GM21381 (cell line): ENCODE measurements at regions not wholly inside any gene's neighbourhood (a gene's known extent, or its start where the extent isn't known, plus 50 kb on each side); places are given as distances from the start of the nearest gene placed in this dataset.

Experiments
- ATAC-seq: cut with Tn5 transposase; IDR thresholded peaks from one replicate; pipeline ENCODE4 v1.9.1; 2021; ENCODE audit warnings: mild to moderate bottlenecking, moderate library complexity; ENCODE audit not compliant: unreplicated experiment

GRCh38 chr2:120968307-120969015 lies 232.8 kb downstream of the GLI2 start:
- ATAC-seq = no peak

DNA sequence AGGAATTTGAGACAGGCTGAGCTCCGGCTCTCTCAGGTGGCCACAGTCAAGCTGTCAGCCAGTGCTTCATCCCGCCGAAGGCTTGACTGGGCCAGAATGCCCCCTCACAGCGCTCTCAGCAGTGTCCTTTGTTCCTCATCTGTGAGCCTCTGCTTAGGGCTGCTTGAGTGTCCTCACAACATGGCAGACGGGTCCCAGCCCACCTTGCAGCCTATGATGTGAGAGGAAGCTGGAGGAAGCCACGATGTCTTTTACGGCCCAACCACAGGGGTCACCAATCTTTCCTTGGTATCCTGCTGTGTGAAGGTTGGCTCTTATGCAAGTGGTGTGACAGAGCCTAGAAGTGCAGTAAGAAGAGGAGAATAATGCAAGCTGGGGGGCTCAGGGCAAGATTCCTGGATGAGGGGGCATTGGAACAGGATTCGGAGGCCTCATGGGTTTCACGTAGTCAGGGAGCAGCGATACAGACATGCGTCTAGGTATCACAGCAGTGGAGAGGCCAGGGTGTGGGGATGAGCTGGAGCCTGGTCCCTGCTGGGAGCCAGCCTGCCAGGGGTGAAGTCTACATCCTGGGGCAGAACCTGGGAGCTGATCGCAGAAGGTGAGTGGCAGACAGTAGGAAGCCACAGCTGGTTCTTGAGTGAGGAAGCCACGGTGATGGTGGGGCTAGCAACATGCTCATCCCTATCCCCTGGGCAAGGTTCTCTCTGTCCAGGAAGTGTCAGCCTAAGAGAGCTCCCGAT lies 234.1 kb downstream of the GLI2 start:
- no peak for ATAC-seq

DNA sequence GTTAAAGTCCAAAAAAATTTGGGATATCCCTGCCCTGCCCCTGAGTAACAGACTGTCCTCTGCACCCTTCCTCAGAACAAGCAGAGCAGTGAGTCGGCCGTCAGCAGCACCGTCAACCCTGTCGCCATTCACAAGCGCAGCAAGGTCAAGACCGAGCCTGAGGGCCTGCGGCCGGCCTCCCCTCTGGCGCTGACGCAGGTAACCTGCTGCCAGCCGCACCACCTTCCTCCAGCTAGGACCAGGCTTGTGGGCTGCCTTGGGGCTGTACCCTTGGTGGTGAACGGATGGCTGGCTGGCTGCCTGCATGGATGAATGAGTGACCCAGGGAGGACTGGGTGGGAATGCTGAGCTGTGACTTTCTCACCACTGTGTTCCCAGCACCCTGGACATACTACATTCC lies 236.2 kb downstream of the GLI2 start:
- no peak for ATAC-seq

- no peak for ATAC-seq
Measured at GRCh38 chr2:120972286-120972685, 236.6 kb downstream of the GLI2 start.

DNA sequence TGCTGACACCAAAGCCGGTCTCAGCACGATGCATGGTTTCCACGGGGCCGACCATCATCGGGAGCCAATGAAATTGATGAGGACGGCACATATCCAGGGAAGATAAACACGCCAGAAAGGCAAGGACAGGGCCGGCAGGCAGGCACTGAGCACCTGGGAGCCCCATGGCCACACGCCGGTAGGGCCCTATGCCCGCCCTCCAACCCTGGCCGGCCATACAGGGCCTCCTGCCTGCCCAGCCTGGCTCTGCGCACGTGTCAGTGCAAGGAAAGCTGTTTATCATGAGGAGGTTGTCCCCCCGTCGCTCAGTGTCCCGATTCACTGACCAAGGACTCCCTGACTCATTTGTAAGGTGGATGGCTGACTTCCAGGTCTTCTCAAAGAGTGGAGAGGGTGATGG lies 237.5 kb downstream of the GLI2 start:
- no peak for ATAC-seq

- ATAC-seq = no peak
Measured at GRCh38 chr2:120974950-120975349, 239.3 kb downstream of the GLI2 start.

- no peak for ATAC-seq
Measured at GRCh38 chr2:120976501-120977307, 241.0 kb downstream of the GLI2 start.

DNA sequence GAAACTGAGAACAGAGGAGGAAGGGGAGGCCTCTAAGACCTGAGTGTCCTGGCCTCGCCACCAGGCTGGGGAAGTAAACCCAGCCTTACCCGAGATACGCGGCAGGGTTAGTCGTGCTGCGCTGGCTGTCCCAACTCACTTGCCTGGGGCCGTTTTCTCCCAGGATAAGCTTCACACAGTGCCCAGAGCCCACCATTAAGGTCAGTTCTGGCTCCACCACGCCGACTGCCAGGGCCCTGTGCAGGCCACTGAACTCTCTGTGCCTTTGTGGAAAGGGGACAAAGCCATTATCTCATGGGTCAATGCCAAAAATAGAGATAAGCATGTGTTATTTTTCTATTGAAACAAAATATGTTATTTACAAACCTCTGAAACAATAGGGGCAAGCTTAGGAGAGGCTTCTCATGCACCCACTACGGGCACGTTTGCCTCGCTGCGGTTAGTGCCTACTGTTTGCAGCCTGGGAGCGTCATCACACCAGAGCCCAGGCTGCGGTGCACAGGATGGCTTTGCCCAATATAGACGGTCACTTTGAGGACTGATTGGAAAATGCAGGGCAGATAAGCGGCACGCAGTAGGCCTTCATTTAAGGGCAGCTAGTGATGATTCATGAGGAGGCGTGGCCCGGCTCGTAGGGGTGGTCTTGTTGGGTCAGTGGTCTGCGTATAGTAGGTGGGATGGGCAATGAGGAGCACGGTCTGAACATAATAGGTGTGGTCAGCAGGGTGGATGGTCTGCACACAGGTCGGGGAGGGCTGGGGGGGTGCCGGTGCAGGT lies 242.1 kb downstream of the GLI2 start:
- no peak for ATAC-seq

DNA sequence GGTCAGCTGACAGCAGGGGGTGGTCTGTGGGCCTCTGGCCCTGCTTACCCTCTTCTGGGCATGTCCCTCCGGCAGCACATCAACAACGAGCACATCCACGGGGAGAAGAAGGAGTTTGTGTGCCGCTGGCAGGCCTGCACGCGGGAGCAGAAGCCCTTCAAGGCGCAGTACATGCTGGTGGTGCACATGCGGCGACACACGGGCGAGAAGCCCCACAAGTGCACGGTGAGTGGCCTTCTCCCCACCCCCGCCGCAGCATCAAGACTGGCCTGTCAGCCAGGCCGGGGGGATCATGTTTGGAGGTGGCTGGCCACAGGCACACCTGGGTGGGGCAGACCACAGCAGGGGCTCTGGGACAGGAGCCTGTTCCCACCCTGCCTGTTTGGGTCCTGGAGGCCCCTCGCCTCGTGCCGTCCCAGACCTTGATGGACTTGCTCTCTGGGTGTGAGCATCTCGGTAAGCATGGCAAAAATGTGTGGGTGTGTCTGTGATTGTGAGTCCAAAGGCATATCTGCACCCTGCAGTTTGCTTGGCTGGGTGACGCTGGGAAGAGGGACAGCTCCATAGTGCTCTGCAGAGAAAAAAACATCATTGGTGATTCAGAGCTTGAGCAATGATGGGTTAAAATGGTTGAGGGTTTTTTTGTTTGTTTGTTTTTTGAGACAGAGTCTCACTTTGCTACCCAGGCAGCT lies 242.8 kb downstream of the GLI2 start:
- ATAC-seq = no peak

GRCh38 chr2:120979398-120979797 lies 243.7 kb downstream of the GLI2 start:
- no peak for ATAC-seq

DNA sequence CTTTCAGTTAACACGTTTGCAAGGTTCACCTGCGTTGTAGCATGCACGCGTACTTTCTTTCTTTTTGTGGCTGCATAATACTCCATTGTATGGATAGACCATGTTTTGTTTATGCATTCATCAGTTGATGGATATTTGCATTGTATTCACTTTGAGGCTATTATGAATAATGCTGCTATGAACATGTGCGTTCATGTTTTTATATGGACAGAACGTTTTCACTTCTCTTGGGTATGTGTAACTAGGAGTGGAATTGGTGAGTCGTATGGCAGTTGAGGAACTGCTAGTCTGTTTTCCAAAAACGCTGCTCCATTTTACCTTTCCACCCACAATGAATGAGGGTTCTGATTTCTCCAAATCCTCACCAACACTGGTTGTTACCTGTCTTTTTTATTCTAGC lies 244.3 kb downstream of the GLI2 start:
- no peak for ATAC-seq

DNA sequence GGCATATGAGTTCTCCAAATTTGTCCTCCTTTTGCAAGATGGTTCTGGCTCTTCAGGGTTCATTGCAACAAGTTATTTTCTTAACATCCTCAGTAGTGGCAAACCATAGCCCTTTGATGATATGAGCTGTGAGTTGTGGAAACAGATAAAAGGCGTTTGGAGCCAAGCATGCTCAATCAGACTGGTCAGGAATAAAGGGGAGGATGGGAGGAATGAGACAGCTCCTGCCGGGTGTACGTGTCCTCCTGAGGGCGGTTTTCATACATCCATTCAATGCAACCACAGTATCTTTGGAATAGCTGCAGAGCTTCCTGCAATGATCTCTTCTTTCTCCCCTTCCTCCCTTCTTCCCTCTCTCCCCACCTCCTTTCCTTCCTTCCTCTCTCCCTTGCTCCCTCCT lies 245.8 kb downstream of the GLI2 start:
- ATAC-seq = no peak

GRCh38 chr2:120982598-120982997 lies 246.9 kb downstream of the GLI2 start:
- no peak for ATAC-seq

- ATAC-seq = no peak
Measured at GRCh38 chr2:120983344-120983743, 247.7 kb downstream of the GLI2 start.

- no peak for ATAC-seq
Measured at GRCh38 chr2:120984046-120984445, 248.4 kb downstream of the GLI2 start.

DNA sequence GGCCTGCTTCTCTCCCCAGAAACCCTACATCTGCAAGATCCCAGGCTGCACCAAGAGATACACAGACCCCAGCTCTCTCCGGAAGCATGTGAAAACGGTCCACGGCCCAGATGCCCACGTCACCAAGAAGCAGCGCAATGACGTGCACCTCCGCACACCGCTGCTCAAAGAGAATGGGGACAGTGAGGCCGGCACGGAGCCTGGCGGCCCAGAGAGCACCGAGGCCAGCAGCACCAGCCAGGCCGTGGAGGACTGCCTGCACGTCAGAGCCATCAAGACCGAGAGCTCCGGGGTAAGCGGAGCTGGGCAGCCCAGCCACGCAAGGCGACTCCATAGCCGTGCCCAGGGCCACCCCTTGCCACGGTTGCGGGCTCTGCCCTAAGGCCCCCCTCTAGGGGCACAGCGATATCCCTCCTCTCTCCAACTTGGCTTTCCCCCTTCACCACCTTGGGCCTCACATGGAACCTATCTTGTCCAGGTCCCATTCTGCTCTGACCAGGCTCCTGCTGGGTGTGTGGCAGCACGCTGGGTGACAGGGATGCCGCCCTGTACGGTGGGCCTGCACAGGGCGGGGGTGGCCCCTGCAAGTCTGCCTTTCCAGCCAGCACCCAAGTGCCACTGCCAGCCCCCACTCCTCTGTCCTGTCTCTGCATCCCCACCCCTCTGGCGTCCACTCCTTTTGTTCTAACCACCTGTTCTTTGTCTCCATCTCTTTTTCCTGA lies 248.9 kb downstream of the GLI2 start:
- ATAC-seq = no peak

DNA sequence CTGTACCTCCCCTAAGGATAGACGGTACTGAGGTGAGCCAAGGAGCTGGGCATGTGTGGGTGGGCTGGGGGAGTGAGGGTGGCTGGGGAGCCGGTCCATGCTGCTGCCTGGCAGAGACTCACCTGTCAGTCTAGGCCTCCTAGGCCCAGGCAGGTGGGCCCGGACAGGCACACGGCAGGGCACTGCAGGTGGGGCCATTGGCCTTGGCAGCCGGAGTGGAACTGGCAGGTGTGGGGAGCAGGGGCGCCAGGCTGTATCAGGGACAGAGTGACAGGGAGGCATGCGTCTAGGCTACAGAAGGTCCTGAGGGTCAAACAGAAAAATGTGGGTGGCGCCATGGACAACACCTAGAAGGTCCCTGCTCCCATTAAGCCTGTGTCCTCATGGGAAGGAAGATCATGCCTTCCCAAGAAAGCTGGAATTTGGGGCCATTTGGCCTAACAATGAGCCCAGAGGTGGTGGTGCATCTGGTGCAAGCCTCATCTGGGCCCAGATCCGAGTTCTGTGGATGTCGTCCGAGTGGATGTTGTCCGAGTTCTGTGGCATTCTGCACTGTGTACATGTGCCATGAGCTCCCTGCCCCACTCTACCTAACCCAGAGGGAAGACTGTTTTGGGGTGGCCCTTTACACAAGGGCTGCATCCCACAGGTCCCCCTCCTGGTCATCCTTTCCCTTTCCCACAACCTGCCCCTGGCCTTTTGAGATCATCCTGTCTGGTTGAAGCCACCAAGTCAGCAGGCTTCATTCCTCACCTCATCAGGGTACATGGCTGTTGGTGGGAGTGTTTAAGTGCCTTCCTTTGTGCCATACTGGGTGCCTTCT lies 249.7 kb downstream of the GLI2 start:
- ATAC-seq = no peak

DNA sequence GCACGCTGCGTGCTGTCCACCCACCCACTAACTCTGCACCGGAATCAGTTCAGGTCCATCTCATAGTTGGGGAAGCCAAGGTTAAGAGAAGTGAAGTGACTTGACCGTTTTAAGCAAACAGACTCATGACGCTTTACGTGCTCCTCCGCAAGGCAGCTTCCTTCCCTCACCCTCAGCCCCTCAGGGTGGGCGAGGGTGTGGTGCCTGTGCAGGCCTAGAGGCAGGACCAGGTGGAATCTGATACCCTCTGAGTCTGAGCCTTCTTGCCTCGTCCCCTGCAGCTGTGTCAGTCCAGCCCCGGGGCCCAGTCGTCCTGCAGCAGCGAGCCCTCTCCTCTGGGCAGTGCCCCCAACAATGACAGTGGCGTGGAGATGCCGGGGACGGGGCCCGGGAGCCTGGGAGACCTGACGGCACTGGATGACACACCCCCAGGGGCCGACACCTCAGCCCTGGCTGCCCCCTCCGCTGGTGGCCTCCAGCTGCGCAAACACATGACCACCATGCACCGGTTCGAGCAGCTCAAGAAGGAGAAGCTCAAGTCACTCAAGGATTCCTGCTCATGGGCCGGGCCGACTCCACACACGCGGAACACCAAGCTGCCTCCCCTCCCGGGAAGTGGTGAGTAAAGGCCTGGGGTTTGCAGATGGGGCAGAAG lies 250.5 kb downstream of the GLI2 start:
- no peak for ATAC-seq
